ENCODE measurements at regions not wholly inside any gene's neighbourhood (a gene's known extent, or its start where the extent isn't known, plus 50 kb on each side); places are given as distances from the start of the nearest gene placed in this dataset.

DNA sequence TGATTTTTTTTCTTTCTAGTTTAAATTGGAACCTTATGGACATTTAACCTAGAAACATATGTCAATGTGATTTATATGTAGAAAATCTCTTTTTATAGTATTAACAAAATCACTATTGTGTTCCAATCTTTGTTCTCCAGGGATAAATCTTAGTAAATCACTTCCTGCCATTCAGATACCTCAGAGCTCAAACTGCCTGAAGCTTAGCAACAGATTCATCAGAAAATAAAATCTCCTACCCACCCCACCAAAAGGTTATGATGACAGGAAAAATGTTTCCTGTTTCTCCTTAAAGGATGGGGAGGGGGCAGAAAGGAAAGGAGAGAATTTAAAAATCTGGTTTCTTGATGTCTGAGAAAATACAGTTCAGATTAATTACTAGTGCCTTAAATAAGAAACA is 105.0 kb upstream of the TUT7 start:
- no peaks in the 10 kb centered on the region for H3K9me3 ChIP-seq (ENCODE audit: control extremely low read depth in 1 of 3, control insufficient read depth in 2 of 3, insufficient read depth in 1 of 3, low read length in 2 of 3)
- no peak overlapping the region for H3K4me3 Mint-ChIP-seq
- no peaks in the 10 kb centered on the region for H3K79me2 ChIP-seq (ENCODE audit: control insufficient read depth, insufficient read depth, low read length)
- intact Hi-C loops (cut with micrococcal nuclease) = no loop called here
- DNase-seq (no peak), ATAC-seq (ENCODE audit: low read depth) (no peak)
- no peaks in the 10 kb centered on the region for H3K4me1 Mint-ChIP-seq
- H3K27me3 ChIP-seq (replicated peaks in 1 of 4; ENCODE audit: control extremely low read depth in 1 of 4, control insufficient read depth in 3 of 4, insufficient read depth in 4 of 4, low read length in 3 of 4) = no peaks in the 10 kb centered on the region
- TF ChIP-seq EZH2 (IDR thresholded peaks at IDR 0.05; ENCODE audit: borderline replicate concordance, insufficient read depth, low read depth, low read length, poor library complexity, severe bottlenecking) = no peak
- TF ChIP-seq, protein P1, sequence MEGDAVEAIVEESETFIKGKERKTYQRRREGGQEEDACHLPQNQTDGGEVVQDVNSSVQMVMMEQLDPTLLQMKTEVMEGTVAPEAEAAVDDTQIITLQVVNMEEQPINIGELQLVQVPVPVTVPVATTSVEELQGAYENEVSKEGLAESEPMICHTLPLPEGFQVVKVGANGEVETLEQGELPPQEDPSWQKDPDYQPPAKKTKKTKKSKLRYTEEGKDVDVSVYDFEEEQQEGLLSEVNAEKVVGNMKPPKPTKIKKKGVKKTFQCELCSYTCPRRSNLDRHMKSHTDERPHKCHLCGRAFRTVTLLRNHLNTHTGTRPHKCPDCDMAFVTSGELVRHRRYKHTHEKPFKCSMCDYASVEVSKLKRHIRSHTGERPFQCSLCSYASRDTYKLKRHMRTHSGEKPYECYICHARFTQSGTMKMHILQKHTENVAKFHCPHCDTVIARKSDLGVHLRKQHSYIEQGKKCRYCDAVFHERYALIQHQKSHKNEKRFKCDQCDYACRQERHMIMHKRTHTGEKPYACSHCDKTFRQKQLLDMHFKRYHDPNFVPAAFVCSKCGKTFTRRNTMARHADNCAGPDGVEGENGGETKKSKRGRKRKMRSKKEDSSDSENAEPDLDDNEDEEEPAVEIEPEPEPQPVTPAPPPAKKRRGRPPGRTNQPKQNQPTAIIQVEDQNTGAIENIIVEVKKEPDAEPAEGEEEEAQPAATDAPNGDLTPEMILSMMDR (IDR thresholded peaks at IDR 0.05) = no peak
- H3K36me3 ChIP-seq (replicated peaks in 1 of 2; ENCODE audit: control extremely low read depth in 1 of 2, control insufficient read depth in 1 of 2, extremely low read depth in 1 of 2, insufficient read depth in 2 of 2, low read length in 1 of 2) = no peaks in the 10 kb centered on the region
- H3K9me3 Mint-ChIP-seq (ENCODE audit: insufficient read depth) = no peaks in the 10 kb centered on the region
- POLR2A ChIA-PET = no interaction called here
- H3K4me1 ChIP-seq (ENCODE audit: control insufficient read depth in 2 of 2, insufficient read depth in 2 of 2, low read length in 2 of 2) = no peaks in the 10 kb centered on the region
- no peak overlapping the region for H3K4me2 ChIP-seq (replicated peaks; ENCODE audit: low read depth, low read length, poor library complexity, severe bottlenecking)
- H2AFZ ChIP-seq (ENCODE audit: insufficient read depth, low read depth, low read length, poor library complexity, severe bottlenecking) = no peak overlapping the region
- H3K27ac Mint-ChIP-seq = no peak overlapping the region
- H3K4me3 ChIP-seq (ENCODE audit: control extremely low read depth in 1 of 5, extremely low read depth in 1 of 5, insufficient read depth in 1 of 5, low read depth in 2 of 5, low read length in 4 of 5) = no peak overlapping the region
- CTCF ChIA-PET = no interaction called here
- H4K20me1 ChIP-seq (ENCODE audit: control insufficient read depth, insufficient read depth, low read length, poor library complexity, severe bottlenecking) = no peaks in the 10 kb centered on the region
- H3K27ac ChIP-seq (ENCODE audit: low read length in 2 of 2) = no peak overlapping the region
- H3K27me3 Mint-ChIP-seq = peaks cover 7% of the 10 kb centered on the region
- H3K9ac ChIP-seq (ENCODE audit: low read length) = no peak overlapping the region

GRCh38 chr9:86458191-86458855 is 104.1 kb upstream of the TUT7 start:
- Histone ChIP-seq H3K36me3 (replicated peaks in 1 of 2; ENCODE audit: control extremely low read depth in 1 of 2, control insufficient read depth in 1 of 2, extremely low read depth in 1 of 2, insufficient read depth in 2 of 2, low read length in 1 of 2) (no peaks in the 10 kb centered on the region), H2AFZ (ENCODE audit: insufficient read depth, low read depth, low read length, poor library complexity, severe bottlenecking) (no peak overlapping the region), H3K4me3 (ENCODE audit: control extremely low read depth in 1 of 5, extremely low read depth in 1 of 5, insufficient read depth in 1 of 5, low read depth in 2 of 5, low read length in 4 of 5) (no peak overlapping the region), H3K27me3 (replicated peaks in 1 of 4; ENCODE audit: control extremely low read depth in 1 of 4, control insufficient read depth in 3 of 4, insufficient read depth in 4 of 4, low read length in 3 of 4) (no peaks in the 10 kb centered on the region), H3K9ac (ENCODE audit: low read length) (no peak overlapping the region), H3K4me2 (replicated peaks; ENCODE audit: low read depth, low read length, poor library complexity, severe bottlenecking) (no peak overlapping the region), H3K79me2 (ENCODE audit: control insufficient read depth, insufficient read depth, low read length) (no peaks in the 10 kb centered on the region), H3K4me1 (ENCODE audit: control insufficient read depth in 2 of 2, insufficient read depth in 2 of 2, low read length in 2 of 2) (no peaks in the 10 kb centered on the region), H4K20me1 (ENCODE audit: control insufficient read depth, insufficient read depth, low read length, poor library complexity, severe bottlenecking) (no peaks in the 10 kb centered on the region), H3K27ac (ENCODE audit: low read length in 2 of 2) (no peak overlapping the region), H3K9me3 (ENCODE audit: control extremely low read depth in 1 of 3, control insufficient read depth in 2 of 3, insufficient read depth in 1 of 3, low read length in 2 of 3) (no peaks in the 10 kb centered on the region)
- Mint-ChIP-seq H3K9me3 (ENCODE audit: insufficient read depth) (no peaks in the 10 kb centered on the region), H3K4me1 (no peaks in the 10 kb centered on the region), H3K27me3 (peaks cover under 1% of the 10 kb centered on the region), H3K4me3 (no peak overlapping the region), H3K27ac (no peak overlapping the region)
- POLR2A ChIA-PET = no interaction called here
- CTCF ChIA-PET = no interaction called here
- TF ChIP-seq, protein P1 (IDR thresholded peaks at IDR 0.05) = no peak
- TF ChIP-seq EZH2 (IDR thresholded peaks at IDR 0.05; ENCODE audit: borderline replicate concordance, insufficient read depth, low read depth, low read length, poor library complexity, severe bottlenecking) = no peak
- intact Hi-C loops (cut with micrococcal nuclease) = no loop called here
- 93% methylated on average over 2 of the region's 7 CpGs for WGBS (ENCODE audit: insufficient coverage)
- no peak for ATAC-seq (ENCODE audit: low read depth)
- DNase-seq = no peak
